Activated T-helper 17 cell treated with anti-CD3 and anti-CD28 coated beads, Interleukin-2, amount 50 U/mL, for 72 hours (primary cell): ENCODE measurements at regions not wholly inside any gene's neighbourhood (a gene's known extent, or its start where the extent isn't known, plus 50 kb on each side); places are given as distances from the start of the nearest gene placed in this dataset.
A peak's percentile ranks its signal among the peaks of the same experiment; 100 is the strongest.
"Not testable (repeated sequence)": the region's sequence is repeated elsewhere in the genome, so short reads cannot be mapped to it uniquely, and the experiment has no call there.

Source experiments
- ATAC-seq: fragments of 150-1000 bp; cut with Tn5 transposase; replicated peaks from 2 replicates; pipeline ENCODE4 v1.10.0; 2021; ENCODE audit warnings: mild to moderate bottlenecking, moderate library complexity
- H3K27ac Mint-ChIP-seq: one replicate; pipeline ENCODE4 v1.8.0; 2022; ENCODE audit warnings: mixed read lengths
- H3K27me3 Mint-ChIP-seq: one replicate; pipeline ENCODE4 v1.8.0; 2022; ENCODE audit warnings: mixed read lengths
- H3K36me3 Mint-ChIP-seq: one replicate; pipeline ENCODE4 v1.8.0; 2022; ENCODE audit warnings: low read depth, mild to moderate bottlenecking, mixed read lengths
- H3K4me1 Mint-ChIP-seq: one replicate; pipeline ENCODE4 v1.8.0; 2022; ENCODE audit warnings: mixed read lengths
- H3K4me3 Mint-ChIP-seq: one replicate; pipeline ENCODE4 v1.8.0; 2022; ENCODE audit warnings: mild to moderate bottlenecking, mixed read lengths
- H3K9me3 Mint-ChIP-seq: one replicate; pipeline ENCODE4 v1.8.0; 2022; ENCODE audit warnings: mixed read lengths

- Mint-ChIP-seq H3K4me1 (no peaks in the 10 kb centered on the region), H3K27me3 (peaks cover 5% of the 10 kb centered on the region), H3K9me3 (peaks cover 3% of the 10 kb centered on the region), H3K36me3 (no peaks in the 10 kb centered on the region), H3K27ac (no peak overlapping the region), H3K4me3 (no peak overlapping the region)
- ATAC-seq = no peak
These were observed 1120.7 kb upstream of the ALCAM start for GRCh38 chr3:104245981-104246380.

DNA sequence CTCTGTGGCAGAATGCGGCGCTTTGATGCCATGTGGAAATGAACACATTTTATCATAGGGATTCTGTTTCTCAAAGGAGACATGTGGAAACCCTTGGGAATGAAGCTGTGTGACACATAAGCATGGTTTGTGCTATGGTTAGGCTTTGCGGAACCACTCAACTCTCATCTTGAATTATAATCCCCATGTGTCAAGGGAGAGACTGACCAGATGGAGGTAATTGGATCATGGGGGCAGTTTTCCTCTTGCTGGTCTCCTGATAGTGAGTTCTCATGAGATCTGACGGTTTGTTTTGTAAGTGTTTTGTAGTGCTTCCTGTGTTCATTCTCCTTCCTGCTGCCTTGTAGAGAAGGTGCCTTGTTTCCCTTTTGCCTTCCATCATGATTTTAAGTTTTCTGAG is 1109.2 kb upstream of the ALCAM start:
- Mint-ChIP-seq H3K27ac (no peak overlapping the region), H3K27me3 (no peaks in the 10 kb centered on the region), H3K4me3 (no peak overlapping the region), H3K36me3 (no peaks in the 10 kb centered on the region), H3K4me1 (no peaks in the 10 kb centered on the region), H3K9me3 (no peaks in the 10 kb centered on the region)
- no peak for ATAC-seq

DNA sequence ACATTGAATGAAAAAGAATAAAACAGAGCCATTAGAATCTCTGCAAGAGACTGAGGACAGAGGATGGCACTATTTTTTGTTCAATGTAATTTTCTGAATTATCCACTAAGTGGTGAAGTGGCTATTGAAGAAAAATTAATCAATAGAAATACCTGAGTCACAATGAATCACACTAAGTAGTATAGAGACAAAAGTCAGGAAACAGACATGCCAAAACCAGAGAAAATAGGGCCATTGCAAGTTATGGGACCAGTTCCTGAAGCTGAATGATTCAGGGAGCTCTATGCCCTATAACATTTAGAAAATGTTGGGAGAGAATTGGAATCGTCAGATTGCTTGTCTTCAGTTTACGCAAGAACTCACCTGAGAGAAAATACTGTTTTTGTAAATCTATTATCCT is 1103.2 kb upstream of the ALCAM start:
- H3K4me1 Mint-ChIP-seq = no peaks in the 10 kb centered on the region
- H3K27me3 Mint-ChIP-seq = no peaks in the 10 kb centered on the region
- ATAC-seq = no peak
- no peak overlapping the region for H3K27ac Mint-ChIP-seq
- no peak overlapping the region for H3K4me3 Mint-ChIP-seq
- no peaks in the 10 kb centered on the region for H3K9me3 Mint-ChIP-seq
- no peaks in the 10 kb centered on the region for H3K36me3 Mint-ChIP-seq

DNA sequence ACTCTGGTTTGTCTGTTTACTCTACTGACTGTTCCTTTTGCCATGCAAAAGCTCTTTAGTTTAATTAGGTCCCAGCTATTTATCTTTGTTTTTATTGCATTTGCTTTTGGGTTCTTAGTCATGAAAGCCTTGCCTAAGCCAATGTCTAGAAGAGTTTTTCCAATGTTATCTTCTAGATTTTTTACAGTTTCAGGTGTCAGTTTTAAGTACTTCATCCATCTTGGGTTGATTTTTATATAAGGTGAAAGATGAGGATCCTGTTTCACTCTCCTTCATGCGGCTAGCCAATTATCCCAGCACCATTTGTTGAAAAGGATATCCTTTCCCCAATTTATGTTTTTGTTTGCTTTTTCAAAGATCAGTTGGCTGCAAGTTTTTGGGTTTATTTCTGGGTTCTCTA is 1100.5 kb upstream of the ALCAM start:
- H3K27ac Mint-ChIP-seq, ATAC-seq, H3K9me3 Mint-ChIP-seq, H3K4me1 Mint-ChIP-seq, H3K36me3 Mint-ChIP-seq, H3K4me3 Mint-ChIP-seq, H3K27me3 Mint-ChIP-seq: not testable (repeated sequence)

GRCh38 chr3:104269771-104270170 is 1096.9 kb upstream of the ALCAM start:
- peaks cover 3% of the 10 kb centered on the region for H3K27me3 Mint-ChIP-seq
- H3K36me3 Mint-ChIP-seq = no peaks in the 10 kb centered on the region
- H3K9me3 Mint-ChIP-seq = no peaks in the 10 kb centered on the region
- no peak overlapping the region for H3K4me3 Mint-ChIP-seq
- no peaks in the 10 kb centered on the region for H3K4me1 Mint-ChIP-seq
- no peak overlapping the region for H3K27ac Mint-ChIP-seq
- no peak for ATAC-seq

- Mint-ChIP-seq H3K27me3 (peaks cover 3% of the 10 kb centered on the region), H3K36me3 (no peaks in the 10 kb centered on the region), H3K9me3 (peaks cover 3% of the 10 kb centered on the region), H3K4me1 (no peaks in the 10 kb centered on the region), H3K27ac (no peak overlapping the region), H3K4me3 (no peak overlapping the region)
- no peak for ATAC-seq
These were observed 1093.6 kb upstream of the ALCAM start for GRCh38 chr3:104273046-104273649.

- H3K9me3 Mint-ChIP-seq = peaks cover 3% of the 10 kb centered on the region
- ATAC-seq = no peak
- H3K4me3 Mint-ChIP-seq = no peak overlapping the region
- no peak overlapping the region for H3K27ac Mint-ChIP-seq
- no peaks in the 10 kb centered on the region for H3K4me1 Mint-ChIP-seq
- no peaks in the 10 kb centered on the region for H3K36me3 Mint-ChIP-seq
- H3K27me3 Mint-ChIP-seq = no peaks in the 10 kb centered on the region
These were observed 1091.5 kb upstream of the ALCAM start for GRCh38 chr3:104275199-104275598.

DNA sequence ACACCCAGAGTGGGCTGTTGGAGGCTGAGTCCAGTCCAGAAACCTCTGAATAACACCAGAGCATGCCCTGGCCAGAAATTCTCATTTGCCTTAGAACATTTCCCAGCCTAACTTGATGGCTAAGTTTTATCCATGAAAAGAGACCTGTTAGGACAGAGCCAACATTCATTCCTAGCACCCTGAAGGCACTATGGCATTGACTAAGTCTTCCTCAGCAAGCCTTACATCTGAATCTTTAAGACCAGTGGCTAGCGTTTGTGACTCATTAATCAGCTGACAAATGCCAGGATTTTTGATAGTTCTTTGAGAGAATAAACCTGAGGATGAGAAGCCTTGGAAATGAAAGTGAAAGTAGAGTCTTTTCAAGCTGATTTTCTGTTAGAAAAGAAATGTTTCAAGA is 1087.1 kb upstream of the ALCAM start:
- H3K9me3 Mint-ChIP-seq = peaks cover 9% of the 10 kb centered on the region

DNA sequence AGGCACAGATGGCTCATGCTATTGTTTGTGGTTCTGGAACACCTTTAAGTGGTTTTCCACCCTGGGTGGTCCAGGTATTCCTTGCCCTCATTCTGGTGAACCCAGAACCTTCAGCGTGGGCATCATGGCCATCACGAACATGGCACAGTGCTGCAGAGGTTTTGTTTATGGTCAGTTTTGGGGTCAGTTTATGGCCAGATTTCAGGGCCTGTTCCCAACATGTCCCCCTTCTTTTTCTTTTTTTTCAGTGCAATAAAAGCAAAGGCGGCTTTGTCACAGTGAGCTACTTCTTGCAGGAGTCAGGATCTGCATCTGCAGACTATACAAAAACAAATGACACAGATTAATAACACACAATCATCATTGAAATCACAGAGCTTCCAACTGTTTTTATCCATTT is 1085.0 kb upstream of the ALCAM start:
- Mint-ChIP-seq H3K9me3 (peaks cover 8% of the 10 kb centered on the region), H3K36me3 (no peaks in the 10 kb centered on the region), H3K27me3 (no peaks in the 10 kb centered on the region), H3K27ac (no peak overlapping the region), H3K4me3 (no peak overlapping the region), H3K4me1 (no peaks in the 10 kb centered on the region)
- ATAC-seq = no peak

More for the DNA sequence above, 1087.1 kb upstream of the ALCAM start:
- Mint-ChIP-seq H3K27me3 (no peaks in the 10 kb centered on the region), H3K27ac (no peak overlapping the region), H3K4me1 (no peaks in the 10 kb centered on the region), H3K36me3 (no peaks in the 10 kb centered on the region), H3K4me3 (peak overlapping the region; percentile 30)
- ATAC-seq = peak; percentile 51

DNA sequence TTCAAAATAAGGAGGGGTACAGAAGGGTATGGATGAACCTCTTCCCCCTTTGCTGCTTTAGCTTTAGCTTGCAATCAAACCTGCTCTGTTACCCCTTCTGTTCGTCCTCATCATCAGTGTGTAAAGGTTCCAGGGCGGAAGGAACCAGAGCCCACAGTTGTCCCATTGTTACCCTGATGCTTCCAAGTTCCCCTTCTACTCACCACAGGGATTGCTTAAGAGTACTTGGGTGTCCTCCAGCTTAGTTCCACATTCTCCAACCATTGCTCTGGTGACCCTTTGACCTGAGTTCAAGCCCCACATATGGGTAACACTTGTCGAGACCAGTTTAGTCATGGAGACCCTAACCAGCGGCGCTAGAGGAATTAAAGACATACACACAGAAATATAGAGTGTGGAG is 1080.1 kb upstream of the ALCAM start:
- H3K4me1 Mint-ChIP-seq = no peaks in the 10 kb centered on the region
- H3K9me3 Mint-ChIP-seq = peaks cover 9% of the 10 kb centered on the region
- ATAC-seq = no peak
- H3K27me3 Mint-ChIP-seq = no peaks in the 10 kb centered on the region
- H3K4me3 Mint-ChIP-seq = no peak overlapping the region
- no peaks in the 10 kb centered on the region for H3K36me3 Mint-ChIP-seq
- H3K27ac Mint-ChIP-seq = no peak overlapping the region

GRCh38 chr3:104291437-104291851 is 1075.3 kb upstream of the ALCAM start:
- peak overlapping the region; percentile 71 for H3K4me3 Mint-ChIP-seq
- peaks cover 3% of the 10 kb centered on the region for H3K9me3 Mint-ChIP-seq
- H3K4me1 Mint-ChIP-seq = no peaks in the 10 kb centered on the region
- peak; percentile 39 for ATAC-seq
- H3K27me3 Mint-ChIP-seq = no peaks in the 10 kb centered on the region
- peak overlapping the region; percentile 37 for H3K27ac Mint-ChIP-seq
- H3K36me3 Mint-ChIP-seq = no peaks in the 10 kb centered on the region

GRCh38 chr3:104291878-104292277 is 1074.8 kb upstream of the ALCAM start:
- ATAC-seq = no peak
- Mint-ChIP-seq H3K9me3 (no peaks in the 10 kb centered on the region), H3K4me3 (peak overlapping the region; percentile 71), H3K36me3 (no peaks in the 10 kb centered on the region), H3K27me3 (no peaks in the 10 kb centered on the region), H3K27ac (peak overlapping the region; percentile 37), H3K4me1 (no peaks in the 10 kb centered on the region)

- no peak overlapping the region for H3K27ac Mint-ChIP-seq
- no peaks in the 10 kb centered on the region for H3K4me1 Mint-ChIP-seq
- no peaks in the 10 kb centered on the region for H3K9me3 Mint-ChIP-seq
- H3K27me3 Mint-ChIP-seq = no peaks in the 10 kb centered on the region
- H3K4me3 Mint-ChIP-seq = no peak overlapping the region
- H3K36me3 Mint-ChIP-seq = no peaks in the 10 kb centered on the region
- no peak for ATAC-seq
These were observed 1069.1 kb upstream of the ALCAM start for GRCh38 chr3:104297617-104298016.

DNA sequence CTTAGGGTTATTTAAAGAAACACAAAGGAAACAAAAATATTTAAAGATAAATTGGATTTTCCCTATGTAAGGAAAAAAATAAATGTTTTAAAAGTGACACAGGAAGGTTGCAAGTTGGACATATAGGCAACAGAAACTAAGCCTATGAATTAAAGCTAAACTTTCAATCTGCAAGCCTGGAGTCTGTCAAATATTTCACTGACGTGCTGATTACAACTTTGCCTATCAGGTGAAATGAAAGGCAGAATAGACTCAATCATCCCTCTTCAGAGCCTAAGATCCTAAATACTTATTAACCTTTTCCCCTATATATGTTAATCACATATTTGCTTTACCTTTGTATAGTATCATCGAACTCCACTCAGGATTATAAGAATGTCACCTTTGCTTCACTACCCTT is 1068.0 kb upstream of the ALCAM start:
- no peaks in the 10 kb centered on the region for H3K36me3 Mint-ChIP-seq
- no peak overlapping the region for H3K4me3 Mint-ChIP-seq
- no peaks in the 10 kb centered on the region for H3K9me3 Mint-ChIP-seq
- H3K27ac Mint-ChIP-seq = no peak overlapping the region
- no peak for ATAC-seq
- no peaks in the 10 kb centered on the region for H3K4me1 Mint-ChIP-seq
- H3K27me3 Mint-ChIP-seq = no peaks in the 10 kb centered on the region

DNA sequence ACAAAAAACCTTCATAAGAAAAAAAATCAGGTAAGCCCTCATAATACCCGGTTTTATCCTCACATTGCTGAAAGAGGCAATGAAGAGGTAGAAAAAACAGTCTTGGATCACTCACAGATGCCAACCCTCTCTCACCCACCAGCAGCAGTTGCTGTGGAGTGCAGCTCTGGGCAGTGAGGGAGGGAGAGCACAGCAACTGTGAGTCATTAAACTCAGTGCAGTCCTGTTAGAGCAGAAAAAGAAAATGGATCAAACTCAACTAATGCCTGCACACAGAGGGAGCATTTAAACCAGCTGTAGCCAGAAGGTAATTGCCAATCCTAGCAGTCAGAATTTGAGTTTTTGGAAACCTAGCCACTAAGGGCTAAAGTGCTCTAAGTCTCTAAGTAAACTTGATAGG is 1050.6 kb upstream of the ALCAM start:
- no peak for ATAC-seq
- no peak overlapping the region for H3K27ac Mint-ChIP-seq

GRCh38 chr3:104323226-104323625 is 1043.5 kb upstream of the ALCAM start:
- H3K27me3 Mint-ChIP-seq = no peaks in the 10 kb centered on the region
- ATAC-seq = no peak

More for the DNA sequence above, 1050.6 kb upstream of the ALCAM start:
- H3K4me3 Mint-ChIP-seq = no peak overlapping the region
- peaks cover 3% of the 10 kb centered on the region for H3K27me3 Mint-ChIP-seq
- no peaks in the 10 kb centered on the region for H3K4me1 Mint-ChIP-seq
- no peaks in the 10 kb centered on the region for H3K36me3 Mint-ChIP-seq
- H3K9me3 Mint-ChIP-seq = peaks cover 13% of the 10 kb centered on the region

More at GRCh38 chr3:104323226-104323625, 1043.5 kb upstream of the ALCAM start:
- peaks cover 22% of the 10 kb centered on the region for H3K9me3 Mint-ChIP-seq
- no peaks in the 10 kb centered on the region for H3K4me1 Mint-ChIP-seq
- H3K4me3 Mint-ChIP-seq = no peak overlapping the region
- H3K27ac Mint-ChIP-seq = no peak overlapping the region
- no peaks in the 10 kb centered on the region for H3K36me3 Mint-ChIP-seq
